ENCODE measurements at regions not wholly inside any gene's neighbourhood (a gene's known extent, or its start where the extent isn't known, plus 50 kb on each side); places are given as distances from the start of the nearest gene placed in this dataset.

GRCh38 chr5:60527072-60527471, 172.9 kb downstream of the DEPDC1B start:
- TF ChIP-seq, protein P1, sequence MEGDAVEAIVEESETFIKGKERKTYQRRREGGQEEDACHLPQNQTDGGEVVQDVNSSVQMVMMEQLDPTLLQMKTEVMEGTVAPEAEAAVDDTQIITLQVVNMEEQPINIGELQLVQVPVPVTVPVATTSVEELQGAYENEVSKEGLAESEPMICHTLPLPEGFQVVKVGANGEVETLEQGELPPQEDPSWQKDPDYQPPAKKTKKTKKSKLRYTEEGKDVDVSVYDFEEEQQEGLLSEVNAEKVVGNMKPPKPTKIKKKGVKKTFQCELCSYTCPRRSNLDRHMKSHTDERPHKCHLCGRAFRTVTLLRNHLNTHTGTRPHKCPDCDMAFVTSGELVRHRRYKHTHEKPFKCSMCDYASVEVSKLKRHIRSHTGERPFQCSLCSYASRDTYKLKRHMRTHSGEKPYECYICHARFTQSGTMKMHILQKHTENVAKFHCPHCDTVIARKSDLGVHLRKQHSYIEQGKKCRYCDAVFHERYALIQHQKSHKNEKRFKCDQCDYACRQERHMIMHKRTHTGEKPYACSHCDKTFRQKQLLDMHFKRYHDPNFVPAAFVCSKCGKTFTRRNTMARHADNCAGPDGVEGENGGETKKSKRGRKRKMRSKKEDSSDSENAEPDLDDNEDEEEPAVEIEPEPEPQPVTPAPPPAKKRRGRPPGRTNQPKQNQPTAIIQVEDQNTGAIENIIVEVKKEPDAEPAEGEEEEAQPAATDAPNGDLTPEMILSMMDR (IDR thresholded peaks at IDR 0.05 in 2 of 3, conservative IDR thresholded peaks at IDR 0.05 in 1 of 3; ENCODE audit: control insufficient read depth in 2 of 3, extremely low read depth in 1 of 3, insufficient read depth in 1 of 3, low read depth in 3 of 3, low read length in 3 of 3) = no peak
- TF ChIP-seq POLR2AphosphoS5 (IDR thresholded peaks at IDR 0.05; ENCODE audit: low read length) = no peak
- no peak for TF ChIP-seq BHLHE40 (IDR thresholded peaks at IDR 0.05; ENCODE audit: borderline replicate concordance in 1 of 2, low read depth in 2 of 2, low read length in 1 of 2)
- TF ChIP-seq, protein P2, sequence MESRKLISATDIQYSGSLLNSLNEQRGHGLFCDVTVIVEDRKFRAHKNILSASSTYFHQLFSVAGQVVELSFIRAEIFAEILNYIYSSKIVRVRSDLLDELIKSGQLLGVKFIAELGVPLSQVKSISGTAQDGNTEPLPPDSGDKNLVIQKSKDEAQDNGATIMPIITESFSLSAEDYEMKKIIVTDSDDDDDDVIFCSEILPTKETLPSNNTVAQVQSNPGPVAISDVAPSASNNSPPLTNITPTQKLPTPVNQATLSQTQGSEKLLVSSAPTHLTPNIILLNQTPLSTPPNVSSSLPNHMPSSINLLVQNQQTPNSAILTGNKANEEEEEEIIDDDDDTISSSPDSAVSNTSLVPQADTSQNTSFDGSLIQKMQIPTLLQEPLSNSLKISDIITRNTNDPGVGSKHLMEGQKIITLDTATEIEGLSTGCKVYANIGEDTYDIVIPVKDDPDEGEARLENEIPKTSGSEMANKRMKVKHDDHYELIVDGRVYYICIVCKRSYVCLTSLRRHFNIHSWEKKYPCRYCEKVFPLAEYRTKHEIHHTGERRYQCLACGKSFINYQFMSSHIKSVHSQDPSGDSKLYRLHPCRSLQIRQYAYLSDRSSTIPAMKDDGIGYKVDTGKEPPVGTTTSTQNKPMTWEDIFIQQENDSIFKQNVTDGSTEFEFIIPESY (IDR thresholded peaks at IDR 0.05) = no peak
- no peak for TF ChIP-seq TAF1 (IDR thresholded peaks at IDR 0.05; ENCODE audit: borderline replicate concordance, low read depth, low read length)
- TF ChIP-seq RFX5 (IDR thresholded peaks at IDR 0.05; ENCODE audit: low read depth, low read length) = no peak
- no peak for TF ChIP-seq EZH2 (IDR thresholded peaks at IDR 0.05; ENCODE audit: borderline replicate concordance, control insufficient read depth, low read depth, low read length)
- TF ChIP-seq, protein P3, sequence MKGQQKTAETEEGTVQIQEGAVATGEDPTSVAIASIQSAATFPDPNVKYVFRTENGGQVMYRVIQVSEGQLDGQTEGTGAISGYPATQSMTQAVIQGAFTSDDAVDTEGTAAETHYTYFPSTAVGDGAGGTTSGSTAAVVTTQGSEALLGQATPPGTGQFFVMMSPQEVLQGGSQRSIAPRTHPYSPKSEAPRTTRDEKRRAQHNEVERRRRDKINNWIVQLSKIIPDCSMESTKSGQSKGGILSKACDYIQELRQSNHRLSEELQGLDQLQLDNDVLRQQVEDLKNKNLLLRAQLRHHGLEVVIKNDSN (IDR thresholded peaks at IDR 0.05; ENCODE audit: borderline replicate concordance, extremely low read length, insufficient read depth, low read depth, low read length) = no peak
